ENCODE measurements at regions not wholly inside any gene's neighbourhood (a gene's known extent, or its start where the extent isn't known, plus 50 kb on each side); places are given as distances from the start of the nearest gene placed in this dataset.
"Not testable (repeated sequence)": the region's sequence is repeated elsewhere in the genome, so short reads cannot be mapped to it uniquely, and the experiment has no call there.

GRCh38 chr6:27854421-27854820 is 57.8 kb downstream of the OR2B2 start:
- no peak overlapping the region for H3K4me3 ChIP-seq (ENCODE audit: low read depth, low read length)
- H3K27ac ChIP-seq (ENCODE audit: low read depth, low read length) = no peak overlapping the region
- no peak overlapping the region for H2AFZ ChIP-seq (ENCODE audit: low read length, unreplicated experiment)

GRCh38 chr6:27851440-27851839 is 60.8 kb downstream of the OR2B2 start:
- no peak overlapping the region for H3K27ac ChIP-seq (ENCODE audit: low read depth, low read length)
- H3K27me3 ChIP-seq (ENCODE audit: insufficient read depth, low read length) = no peaks in the 10 kb centered on the region
- no peak overlapping the region for H2AFZ ChIP-seq (ENCODE audit: low read length, unreplicated experiment)
- H3K36me3 ChIP-seq (ENCODE audit: insufficient read depth, low read length) = no peaks in the 10 kb centered on the region
- no peaks in the 10 kb centered on the region for H3K79me2 ChIP-seq (ENCODE audit: control insufficient read depth, insufficient read depth, low read length, unreplicated experiment)
- no peak overlapping the region for H3K4me3 ChIP-seq (ENCODE audit: low read depth, low read length)
- H3K4me1 ChIP-seq (ENCODE audit: control insufficient read depth, insufficient read depth, low read length, unreplicated experiment) = peaks cover 6% of the 10 kb centered on the region

More at GRCh38 chr6:27854421-27854820, 57.8 kb downstream of the OR2B2 start:
- Histone ChIP-seq H3K27me3 (ENCODE audit: insufficient read depth, low read length) (no peaks in the 10 kb centered on the region), H3K79me2 (ENCODE audit: control insufficient read depth, insufficient read depth, low read length, unreplicated experiment) (no peaks in the 10 kb centered on the region), H3K36me3 (ENCODE audit: insufficient read depth, low read length) (no peaks in the 10 kb centered on the region), H3K4me1 (ENCODE audit: control insufficient read depth, insufficient read depth, low read length, unreplicated experiment) (no peaks in the 10 kb centered on the region)

GRCh38 chr6:27849001-27849400 is 63.2 kb downstream of the OR2B2 start:
- H3K36me3 ChIP-seq (ENCODE audit: insufficient read depth, low read length); H3K79me2 ChIP-seq (ENCODE audit: control insufficient read depth, insufficient read depth, low read length, unreplicated experiment); H3K27me3 ChIP-seq (ENCODE audit: insufficient read depth, low read length); H2AFZ ChIP-seq (ENCODE audit: low read length, unreplicated experiment); H3K4me1 ChIP-seq (ENCODE audit: control insufficient read depth, insufficient read depth, low read length, unreplicated experiment); H3K4me3 ChIP-seq (ENCODE audit: low read depth, low read length); H3K27ac ChIP-seq (ENCODE audit: low read depth, low read length): not testable (repeated sequence)

- Histone ChIP-seq H3K36me3 (ENCODE audit: insufficient read depth, low read length) (no peaks in the 10 kb centered on the region), H2AFZ (ENCODE audit: low read length, unreplicated experiment) (no peak overlapping the region)
Measured at GRCh38 chr6:27847706-27848105, 64.5 kb downstream of the OR2B2 start.

DNA sequence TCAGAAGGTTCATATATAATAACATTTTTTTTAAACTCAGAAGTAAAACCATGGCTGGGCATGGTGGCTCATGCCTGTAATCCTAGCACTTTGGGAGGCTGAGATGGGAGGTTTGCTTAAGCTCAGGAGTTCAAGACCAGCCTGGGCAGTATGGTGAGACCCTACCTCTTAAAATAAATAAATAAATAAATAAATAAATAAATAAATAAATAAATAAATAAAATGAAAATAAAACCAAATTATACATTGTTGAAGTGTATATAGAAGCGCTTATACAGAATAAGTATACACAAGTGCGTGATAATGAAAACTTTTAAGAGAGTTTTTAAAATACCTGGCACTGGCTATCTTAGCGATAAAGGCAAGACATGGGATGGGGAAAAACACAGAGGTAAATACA is 71.6 kb downstream of the OR2B2 start:
- Histone ChIP-seq H3K4me3 (ENCODE audit: low read depth, low read length) (peak overlapping the region; percentile 90), H3K27me3 (ENCODE audit: insufficient read depth, low read length) (no peaks in the 10 kb centered on the region), H3K36me3 (ENCODE audit: insufficient read depth, low read length) (no peaks in the 10 kb centered on the region; the same call in 1 of the 2 replicates), H3K27ac (ENCODE audit: low read depth, low read length) (peak overlapping the region; percentile 98), H3K79me2 (ENCODE audit: control insufficient read depth, insufficient read depth, low read length, unreplicated experiment) (peaks cover 26% of the 10 kb centered on the region), H2AFZ (ENCODE audit: low read length, unreplicated experiment) (no peak overlapping the region), H3K4me1 (ENCODE audit: control insufficient read depth, insufficient read depth, low read length, unreplicated experiment) (peaks cover 5% of the 10 kb centered on the region)

More at GRCh38 chr6:27847706-27848105, 64.5 kb downstream of the OR2B2 start:
- Histone ChIP-seq H3K79me2 (ENCODE audit: control insufficient read depth, insufficient read depth, low read length, unreplicated experiment) (no peaks in the 10 kb centered on the region), H3K27me3 (ENCODE audit: insufficient read depth, low read length) (no peaks in the 10 kb centered on the region), H3K4me1 (ENCODE audit: control insufficient read depth, insufficient read depth, low read length, unreplicated experiment) (peaks cover 6% of the 10 kb centered on the region), H3K4me3 (ENCODE audit: low read depth, low read length) (no peak overlapping the region), H3K27ac (ENCODE audit: low read depth, low read length) (no peak overlapping the region)

DNA sequence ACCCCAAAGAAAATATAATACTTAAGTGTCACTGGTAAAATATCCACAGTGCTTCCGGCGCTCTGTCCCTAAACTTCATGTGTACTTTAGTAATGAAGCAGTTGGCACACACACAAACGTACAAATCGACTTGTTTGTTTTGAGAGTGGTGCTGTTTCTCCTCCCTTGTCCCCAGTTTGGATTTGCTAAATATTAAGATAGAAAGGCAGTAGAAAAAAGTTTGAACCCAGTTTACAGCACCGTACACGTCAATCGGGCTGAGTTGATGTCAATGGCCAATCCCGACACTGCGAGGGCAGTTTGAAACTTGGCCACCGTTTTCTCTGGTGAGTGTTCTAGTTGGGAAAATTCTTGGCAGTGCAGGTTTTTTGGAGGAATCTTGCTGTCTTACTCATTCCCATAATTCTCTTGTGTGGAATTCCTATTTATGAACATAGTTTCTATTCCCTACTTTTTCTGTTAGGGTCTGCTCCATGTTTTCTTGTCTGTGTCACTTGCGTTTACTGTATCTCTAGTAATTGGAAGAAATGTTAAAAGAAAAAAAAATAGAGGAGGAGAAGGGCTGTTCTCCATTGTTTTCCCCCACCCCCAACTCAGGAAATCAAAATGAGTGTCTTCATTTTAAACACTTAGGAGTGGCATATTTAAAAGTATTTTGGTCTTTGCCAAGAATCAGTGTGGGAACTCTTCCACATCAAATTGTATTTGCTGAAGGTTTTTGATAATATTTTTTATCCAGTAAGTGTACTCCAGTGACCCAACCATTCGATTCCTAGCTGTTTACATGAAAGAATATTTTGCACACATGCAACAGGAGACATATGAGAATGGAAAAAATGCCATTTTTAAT is 72.3 kb downstream of the OR2B2 start:
- H3K27me3 ChIP-seq (ENCODE audit: insufficient read depth, low read length) = no peaks in the 10 kb centered on the region
- H2AFZ ChIP-seq (ENCODE audit: low read length, unreplicated experiment) = no peak overlapping the region
- H3K4me1 ChIP-seq (ENCODE audit: control insufficient read depth, insufficient read depth, low read length, unreplicated experiment) = peaks cover 11% of the 10 kb centered on the region
- peak overlapping the region; percentile 90 for H3K4me3 ChIP-seq (ENCODE audit: low read depth, low read length)
- H3K79me2 ChIP-seq (ENCODE audit: control insufficient read depth, insufficient read depth, low read length, unreplicated experiment) = peaks cover 34% of the 10 kb centered on the region
- H3K27ac ChIP-seq (ENCODE audit: low read depth, low read length) = peak overlapping the region; percentile 98
- no peaks in the 10 kb centered on the region; the same call in 1 of the 2 replicates for H3K36me3 ChIP-seq (ENCODE audit: insufficient read depth, low read length)

DNA sequence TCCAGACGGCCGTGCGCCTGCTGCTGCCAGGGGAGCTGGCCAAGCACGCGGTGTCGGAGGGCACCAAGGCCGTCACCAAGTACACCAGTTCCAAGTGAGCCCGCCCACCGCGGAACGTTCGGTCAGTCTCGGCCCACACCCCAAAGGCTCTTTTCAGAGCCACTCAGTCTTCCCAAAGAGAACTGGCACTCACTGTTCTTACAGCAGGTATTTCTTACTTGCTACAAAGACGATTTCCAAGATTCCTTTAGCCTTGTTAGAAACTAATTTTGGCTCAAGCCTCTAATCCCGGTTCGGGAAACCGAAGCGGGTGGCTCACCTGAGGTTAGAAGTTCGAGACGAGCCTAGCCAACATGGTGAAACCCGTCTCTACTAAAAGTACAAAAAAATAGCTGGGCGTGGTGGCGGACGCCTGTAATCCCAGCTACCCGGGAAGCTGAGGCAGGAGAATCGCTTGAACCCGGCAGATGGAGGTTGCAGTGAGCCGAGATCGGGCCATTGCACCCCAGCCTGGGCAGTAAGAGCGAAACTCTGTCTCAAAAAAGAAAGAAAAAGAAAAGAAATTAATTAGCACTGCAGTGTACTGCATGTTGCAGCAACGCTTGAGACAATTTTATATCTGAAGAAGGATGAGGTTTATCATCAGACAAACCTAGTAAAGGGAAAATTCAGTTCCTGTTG is 73.1 kb downstream of the OR2B2 start:
- H3K27me3 ChIP-seq (ENCODE audit: insufficient read depth, low read length) = no peaks in the 10 kb centered on the region
- peak overlapping the region; percentile 8 for H2AFZ ChIP-seq (ENCODE audit: low read length, unreplicated experiment)
- H3K4me1 ChIP-seq (ENCODE audit: control insufficient read depth, insufficient read depth, low read length, unreplicated experiment) = peaks cover 12% of the 10 kb centered on the region
- H3K27ac ChIP-seq (ENCODE audit: low read depth, low read length) = peak overlapping the region; percentile 98
- no peaks in the 10 kb centered on the region; the same call in 1 of the 2 replicates for H3K36me3 ChIP-seq (ENCODE audit: insufficient read depth, low read length)
- peak overlapping the region; percentile 90 for H3K4me3 ChIP-seq (ENCODE audit: low read depth, low read length)
- H3K79me2 ChIP-seq (ENCODE audit: control insufficient read depth, insufficient read depth, low read length, unreplicated experiment) = peaks cover 35% of the 10 kb centered on the region

- Histone ChIP-seq H3K4me1 (ENCODE audit: control insufficient read depth, insufficient read depth, low read length, unreplicated experiment) (peaks cover 12% of the 10 kb centered on the region), H3K27me3 (ENCODE audit: insufficient read depth, low read length) (no peaks in the 10 kb centered on the region), H2AFZ (ENCODE audit: low read length, unreplicated experiment) (no peak overlapping the region), H3K36me3 (ENCODE audit: insufficient read depth, low read length) (no peaks in the 10 kb centered on the region; the same call in 1 of the 2 replicates), H3K4me3 (ENCODE audit: low read depth, low read length) (peak overlapping the region; percentile 90), H3K79me2 (ENCODE audit: control insufficient read depth, insufficient read depth, low read length, unreplicated experiment) (peaks cover 35% of the 10 kb centered on the region), H3K27ac (ENCODE audit: low read depth, low read length) (peak overlapping the region; percentile 98)
Measured at GRCh38 chr6:27838058-27838944, 73.9 kb downstream of the OR2B2 start.

- Histone ChIP-seq H3K79me2 (ENCODE audit: control insufficient read depth, insufficient read depth, low read length, unreplicated experiment) (peaks cover 35% of the 10 kb centered on the region), H3K27me3 (ENCODE audit: insufficient read depth, low read length) (no peaks in the 10 kb centered on the region), H3K4me1 (ENCODE audit: control insufficient read depth, insufficient read depth, low read length, unreplicated experiment) (peaks cover 12% of the 10 kb centered on the region), H3K27ac (ENCODE audit: low read depth, low read length) (peak overlapping the region; percentile 98), H3K4me3 (ENCODE audit: low read depth, low read length) (peak overlapping the region; percentile 90), H3K36me3 (ENCODE audit: insufficient read depth, low read length) (no peaks in the 10 kb centered on the region; the same call in 1 of the 2 replicates), H2AFZ (ENCODE audit: low read length, unreplicated experiment) (no peak overlapping the region)
Measured at GRCh38 chr6:27837625-27838057, 74.6 kb downstream of the OR2B2 start.
